ENCODE measurements at regions not wholly inside any gene's neighbourhood (a gene's known extent, or its start where the extent isn't known, plus 50 kb on each side); places are given as distances from the start of the nearest gene placed in this dataset.

DNA sequence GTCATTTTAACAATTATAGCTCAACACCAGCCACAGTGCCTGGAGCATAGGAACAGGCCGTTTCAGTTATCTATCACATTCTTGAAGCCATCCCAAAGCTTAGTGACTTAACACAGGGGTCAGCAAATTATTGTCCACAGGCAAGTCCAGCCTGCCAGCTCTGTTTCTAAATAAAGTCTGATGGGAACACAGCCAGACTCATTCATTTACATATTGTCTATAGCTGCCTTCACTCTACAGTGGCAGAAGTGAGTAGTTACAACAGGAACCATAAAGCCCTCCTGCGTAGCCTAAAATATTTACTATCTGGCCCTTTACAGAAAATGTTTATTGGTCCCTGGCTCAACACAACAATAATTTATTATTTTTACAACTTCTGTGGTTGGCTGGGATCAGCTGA, 407.5 kb upstream of the AUTS2 start:
- Histone ChIP-seq H3K9me3 (ENCODE audit: control insufficient read depth, insufficient read depth, low read length) (no peaks in the 10 kb centered on the region), H3K4me3 (ENCODE audit: low read length) (no peak overlapping the region), H3K4me1 (ENCODE audit: control insufficient read depth, insufficient read depth, low read length) (no peaks in the 10 kb centered on the region), H3K27me3 (ENCODE audit: control insufficient read depth, insufficient read depth, low read length) (no peaks in the 10 kb centered on the region), H3K36me3 (ENCODE audit: control insufficient read depth, insufficient read depth, low read length) (no peaks in the 10 kb centered on the region), H3K27ac (ENCODE audit: low read length) (no peak overlapping the region)
- intact Hi-C loops (cut with micrococcal nuclease), result no loop called here
- Mint-ChIP-seq H3K27me3 (ENCODE audit: low read depth in 2 of 2) (peaks cover 0 to 3% of the 10 kb centered on the region in 2 donors), H3K9me3 (peaks cover 8 to 10% of the 10 kb centered on the region in 2 donors), H3K4me1 (no peaks in the 10 kb centered on the region), H3K27ac (no peak overlapping the region), H3K36me3 (no peaks in the 10 kb centered on the region), H3K4me3 (no peak overlapping the region)
- no peak for ATAC-seq
- DNase-seq, result no peak
- TF ChIP-seq, protein P1, sequence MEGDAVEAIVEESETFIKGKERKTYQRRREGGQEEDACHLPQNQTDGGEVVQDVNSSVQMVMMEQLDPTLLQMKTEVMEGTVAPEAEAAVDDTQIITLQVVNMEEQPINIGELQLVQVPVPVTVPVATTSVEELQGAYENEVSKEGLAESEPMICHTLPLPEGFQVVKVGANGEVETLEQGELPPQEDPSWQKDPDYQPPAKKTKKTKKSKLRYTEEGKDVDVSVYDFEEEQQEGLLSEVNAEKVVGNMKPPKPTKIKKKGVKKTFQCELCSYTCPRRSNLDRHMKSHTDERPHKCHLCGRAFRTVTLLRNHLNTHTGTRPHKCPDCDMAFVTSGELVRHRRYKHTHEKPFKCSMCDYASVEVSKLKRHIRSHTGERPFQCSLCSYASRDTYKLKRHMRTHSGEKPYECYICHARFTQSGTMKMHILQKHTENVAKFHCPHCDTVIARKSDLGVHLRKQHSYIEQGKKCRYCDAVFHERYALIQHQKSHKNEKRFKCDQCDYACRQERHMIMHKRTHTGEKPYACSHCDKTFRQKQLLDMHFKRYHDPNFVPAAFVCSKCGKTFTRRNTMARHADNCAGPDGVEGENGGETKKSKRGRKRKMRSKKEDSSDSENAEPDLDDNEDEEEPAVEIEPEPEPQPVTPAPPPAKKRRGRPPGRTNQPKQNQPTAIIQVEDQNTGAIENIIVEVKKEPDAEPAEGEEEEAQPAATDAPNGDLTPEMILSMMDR (IDR thresholded peaks at IDR 0.05), result no peak
- 91% methylated on average over 2 of the region's 2 CpGs for WGBS (ENCODE audit: insufficient coverage)

DNA sequence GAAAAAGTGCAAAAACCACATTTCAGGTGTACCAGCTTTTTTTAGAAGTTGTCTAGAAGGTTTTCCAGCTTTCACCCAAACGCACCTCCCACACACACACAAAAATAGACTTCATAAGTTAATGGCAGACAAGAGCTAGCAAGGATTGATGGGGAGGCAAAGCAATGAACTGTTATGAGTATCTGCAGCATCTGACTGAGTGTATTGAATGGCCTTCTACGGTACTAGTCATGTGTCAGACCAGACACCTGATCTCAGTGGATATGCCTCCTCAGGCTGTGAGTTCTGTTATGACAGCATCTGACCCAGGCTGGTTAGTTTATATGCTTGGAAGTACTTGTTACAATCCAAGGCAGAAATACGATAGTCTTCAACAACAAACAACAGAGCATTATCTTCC, 406.1 kb upstream of the AUTS2 start:
- intact Hi-C loops (cut with micrococcal nuclease), result no loop called here
- H3K27me3 Mint-ChIP-seq (ENCODE audit: low read depth in 2 of 2), result peaks cover 0 to 3% of the 10 kb centered on the region in 2 donors

DNA sequence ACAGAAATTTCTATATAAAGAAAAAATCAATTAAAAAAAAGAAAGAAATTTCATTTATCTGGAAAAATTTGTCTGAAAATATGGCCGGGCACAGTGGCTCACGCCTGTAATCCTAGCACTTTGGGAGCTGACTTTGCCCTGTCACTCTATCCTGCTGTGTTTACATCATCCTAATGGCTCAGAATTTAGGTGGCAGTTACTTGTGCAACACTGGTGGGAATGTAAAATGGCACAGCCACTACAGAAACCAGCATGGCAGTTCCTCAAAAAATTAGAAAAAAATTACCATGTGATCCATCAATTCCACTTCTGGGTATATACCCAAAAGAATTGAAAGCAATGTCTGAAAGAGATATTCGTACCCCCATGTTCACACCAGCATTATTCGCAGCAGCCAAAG, 405.2 kb upstream of the AUTS2 start:
- no peaks in the 10 kb centered on the region for H3K9me3 ChIP-seq (ENCODE audit: control insufficient read depth, insufficient read depth, low read length)
- Mint-ChIP-seq H3K4me1 (no peaks in the 10 kb centered on the region), H3K27me3 (ENCODE audit: low read depth in 2 of 2) (no peaks in the 10 kb centered on the region), H3K4me3 (no peak overlapping the region), H3K27ac (no peak overlapping the region), H3K9me3 (peaks cover 7 to 10% of the 10 kb centered on the region in 2 donors), H3K36me3 (no peaks in the 10 kb centered on the region)
- intact Hi-C loops (cut with micrococcal nuclease), result no loop called here
- H3K27ac ChIP-seq (ENCODE audit: low read length), result no peak overlapping the region
- H3K4me1 ChIP-seq (ENCODE audit: control insufficient read depth, insufficient read depth, low read length), result no peaks in the 10 kb centered on the region
- ATAC-seq (no peak), DNase-seq (no peak)
- no peaks in the 10 kb centered on the region for H3K27me3 ChIP-seq (ENCODE audit: control insufficient read depth, insufficient read depth, low read length)
- TF ChIP-seq, protein P1 (IDR thresholded peaks at IDR 0.05), result no peak
- H3K4me3 ChIP-seq (ENCODE audit: low read length), result no peak overlapping the region
- 90% methylated on average over 4 of the region's 4 CpGs for WGBS (ENCODE audit: insufficient coverage)
- no peaks in the 10 kb centered on the region for H3K36me3 ChIP-seq (ENCODE audit: control insufficient read depth, insufficient read depth, low read length)

More for the DNA sequence above, 406.1 kb upstream of the AUTS2 start:
- Mint-ChIP-seq H3K36me3 (no peaks in the 10 kb centered on the region), H3K4me1 (no peaks in the 10 kb centered on the region), H3K27ac (no peak overlapping the region), H3K4me3 (no peak overlapping the region), H3K9me3 (peaks cover 7 to 10% of the 10 kb centered on the region in 2 donors)
- no peak overlapping the region for H3K4me3 ChIP-seq (ENCODE audit: low read length)
- DNase-seq (no peak), ATAC-seq (no peak)
- no peaks in the 10 kb centered on the region for H3K27me3 ChIP-seq (ENCODE audit: control insufficient read depth, insufficient read depth, low read length)
- TF ChIP-seq, protein P1 (IDR thresholded peaks at IDR 0.05), result no peak
- 79% methylated on average over 1 of the region's 3 CpGs for WGBS (ENCODE audit: insufficient coverage)
- no peaks in the 10 kb centered on the region for H3K9me3 ChIP-seq (ENCODE audit: control insufficient read depth, insufficient read depth, low read length)
- no peaks in the 10 kb centered on the region for H3K4me1 ChIP-seq (ENCODE audit: control insufficient read depth, insufficient read depth, low read length)
- no peaks in the 10 kb centered on the region for H3K36me3 ChIP-seq (ENCODE audit: control insufficient read depth, insufficient read depth, low read length)
- no peak overlapping the region for H3K27ac ChIP-seq (ENCODE audit: low read length)

DNA sequence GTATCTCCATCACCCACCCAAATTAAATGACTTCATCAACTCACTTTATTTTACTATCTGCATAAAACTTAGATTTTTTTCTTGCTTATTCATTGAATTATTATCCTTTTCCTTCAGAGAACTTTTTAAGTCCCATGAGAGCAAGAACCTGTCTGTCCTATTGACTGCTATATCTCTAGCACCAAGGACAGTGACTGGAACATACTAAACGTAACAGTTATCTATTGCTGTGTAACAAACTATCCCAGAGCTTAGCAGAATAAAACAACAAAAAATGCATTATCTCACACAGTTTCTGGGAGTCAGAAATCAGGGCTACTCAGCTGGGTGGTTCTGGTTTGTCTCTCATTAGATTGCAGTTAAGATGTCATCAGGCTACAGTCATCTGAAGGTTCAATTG, 401.7 kb upstream of the AUTS2 start:
- Mint-ChIP-seq H3K27ac (no peak overlapping the region), H3K36me3 (no peaks in the 10 kb centered on the region), H3K27me3 (ENCODE audit: low read depth in 2 of 2) (no peaks in the 10 kb centered on the region), H3K4me1 (peaks cover 8 to 19% of the 10 kb centered on the region in 2 donors), H3K4me3 (no peak overlapping the region), H3K9me3 (peaks cover 15 to 20% of the 10 kb centered on the region in 2 donors)
- Histone ChIP-seq H3K9me3 (ENCODE audit: control insufficient read depth, insufficient read depth, low read length) (peaks cover 18% of the 10 kb centered on the region), H3K4me1 (ENCODE audit: control insufficient read depth, insufficient read depth, low read length) (no peaks in the 10 kb centered on the region), H3K4me3 (ENCODE audit: low read length) (no peak overlapping the region), H3K27me3 (ENCODE audit: control insufficient read depth, insufficient read depth, low read length) (no peaks in the 10 kb centered on the region), H3K27ac (ENCODE audit: low read length) (no peak overlapping the region), H3K36me3 (ENCODE audit: control insufficient read depth, insufficient read depth, low read length) (no peaks in the 10 kb centered on the region)
- TF ChIP-seq, protein P1 (IDR thresholded peaks at IDR 0.05), result no peak
- intact Hi-C loops (cut with micrococcal nuclease), result no loop called here
- 93% methylated on average over 1 of the region's 1 CpG for WGBS (ENCODE audit: insufficient coverage)
- no peak for DNase-seq
- ATAC-seq, result no peak

Data from natural killer cell (primary cell).